NCI-H146 treated with DMSO at 0.1 percent for 48 hours (cell line): ENCODE measurements at regions not wholly inside any gene's neighbourhood (a gene's known extent, or its start where the extent isn't known, plus 50 kb on each side); places are given as distances from the start of the nearest gene placed in this dataset.
"Not testable (repeated sequence)": the region's sequence is repeated elsewhere in the genome, so short reads cannot be mapped to it uniquely, and the experiment has no call there.

Experiments
- DNase-seq: peaks from one replicate; lab custom pipeline; 2025; ENCODE audit not compliant: unreplicated experiment; lab: John Stamatoyannopoulos, UW

GRCh38 chr6:151671195-151671594 lies 136.3 kb upstream of the ESR1 start:
- no peak for DNase-seq

- DNase-seq: no peak
Measured at GRCh38 chr6:151674578-151674977, 132.9 kb upstream of the ESR1 start.

GRCh38 chr6:151675746-151676459 lies 131.6 kb upstream of the ESR1 start:
- DNase-seq: peak; percentile 50

DNA sequence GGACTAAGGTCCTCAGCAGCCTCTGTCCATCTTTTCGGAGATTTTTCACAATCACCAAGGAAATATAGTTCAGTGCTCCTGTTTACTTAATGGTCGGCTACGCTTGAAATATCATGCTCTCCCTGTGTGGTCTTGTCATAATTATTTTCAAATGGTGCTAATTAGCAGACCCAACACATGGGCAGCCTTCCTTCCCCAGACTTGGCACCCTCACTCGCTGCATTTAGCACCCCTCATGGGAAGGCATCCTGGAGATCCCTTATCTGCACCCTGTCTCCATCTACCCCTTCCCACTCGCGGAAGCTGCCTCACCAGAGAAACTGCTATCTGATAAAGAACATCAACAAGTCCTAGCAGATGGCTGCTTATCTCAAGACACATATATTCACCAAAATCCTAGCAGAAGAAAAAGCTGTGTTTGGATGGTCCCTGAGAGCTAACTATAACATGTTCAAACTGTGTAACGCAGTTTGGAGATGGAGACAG lies 131.0 kb upstream of the ESR1 start:
- no peak for DNase-seq

DNA sequence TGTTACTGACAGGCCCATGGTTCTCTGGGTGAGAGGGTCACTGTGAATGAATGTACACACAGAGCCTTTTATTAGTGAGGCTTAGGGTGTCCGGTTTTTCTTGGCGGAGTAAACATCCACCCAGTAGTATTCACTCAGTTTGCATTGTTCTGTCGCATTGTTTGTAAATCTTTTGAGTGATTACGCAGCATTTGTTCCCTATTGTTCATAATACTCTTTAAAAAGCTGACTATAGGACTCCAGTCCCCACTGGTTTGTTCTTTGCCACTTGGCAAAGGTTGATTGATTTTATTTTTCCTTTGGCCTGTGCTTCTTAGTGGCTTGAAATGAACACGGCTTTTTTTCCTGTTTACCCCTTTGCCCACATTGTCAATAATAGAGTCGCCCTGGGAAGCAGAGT lies 130.1 kb upstream of the ESR1 start:
- DNase-seq: no peak

GRCh38 chr6:151679081-151679480 lies 128.4 kb upstream of the ESR1 start:
- DNase-seq: no peak

DNA sequence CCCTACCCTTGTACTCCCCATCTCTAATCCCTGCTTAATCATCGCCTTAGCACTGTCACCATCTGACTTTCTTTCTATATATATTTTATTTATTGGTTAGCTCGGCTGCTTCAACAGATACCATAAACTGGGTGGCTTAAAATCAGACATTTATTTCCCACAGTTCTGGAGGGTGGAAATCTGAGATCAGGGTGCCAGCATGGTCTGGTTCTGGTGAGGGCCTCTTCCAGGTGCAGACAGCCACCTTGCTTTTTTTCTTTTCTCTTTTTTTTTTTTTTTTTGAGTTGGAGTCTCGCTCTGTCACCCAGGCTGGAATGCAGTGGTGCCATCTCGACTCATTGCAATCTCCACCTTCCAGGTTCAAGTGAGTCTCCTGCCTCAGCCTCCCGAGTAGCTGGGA lies 127.5 kb upstream of the ESR1 start:
- DNase-seq: no peak

- no peak for DNase-seq
Measured at GRCh38 chr6:151680846-151681432, 126.5 kb upstream of the ESR1 start.

DNA sequence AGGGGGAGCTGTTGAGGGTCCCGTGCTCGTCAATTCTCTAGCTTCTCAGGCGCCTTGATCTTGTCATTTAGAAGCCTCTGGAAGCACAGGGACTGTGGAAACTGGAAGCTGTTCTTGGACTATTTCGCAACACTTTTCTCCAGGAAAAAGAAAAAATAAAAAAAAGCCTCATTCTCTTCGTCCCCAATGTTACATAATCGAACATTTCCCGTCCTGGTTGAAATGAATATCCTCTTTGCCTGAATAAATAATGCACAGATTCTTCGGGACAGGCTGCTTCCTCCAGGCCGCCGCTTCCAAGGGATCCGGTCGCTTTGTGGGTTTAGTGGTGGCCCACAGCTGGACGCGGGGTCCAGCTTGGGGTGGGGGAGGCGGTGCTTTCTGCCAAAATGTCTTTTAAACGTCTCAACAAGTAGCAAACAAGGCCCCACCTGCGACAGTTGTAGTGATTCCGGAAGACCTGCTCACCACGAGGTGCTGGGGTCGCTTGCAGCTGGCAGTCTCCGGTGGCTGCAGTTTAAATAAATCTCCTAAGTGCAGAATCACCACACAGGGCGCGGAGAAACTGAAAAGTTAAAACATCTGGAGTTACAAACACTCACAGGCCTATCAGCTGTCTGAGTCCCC lies 125.9 kb upstream of the ESR1 start:
- no peak for DNase-seq

DNA sequence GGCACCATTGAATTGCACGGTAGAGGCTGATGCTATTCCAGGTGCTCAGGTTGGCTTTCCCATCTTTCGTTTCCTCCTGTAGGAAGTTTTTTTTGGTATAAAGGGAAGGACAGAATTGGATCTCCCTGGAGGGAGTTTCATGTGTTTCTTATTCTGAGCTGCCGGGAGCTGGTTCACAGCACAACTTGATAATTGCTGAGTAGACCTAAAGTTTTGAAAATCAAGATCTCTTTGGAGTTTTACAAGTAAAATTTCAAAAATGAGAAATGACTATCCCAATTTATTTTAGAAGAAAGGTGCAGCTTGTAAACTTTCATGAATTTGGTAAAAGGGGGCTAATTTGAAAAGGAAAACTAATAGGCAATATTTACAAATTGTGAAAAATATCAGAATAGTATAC lies 125.2 kb upstream of the ESR1 start:
- DNase-seq: no peak

DNA sequence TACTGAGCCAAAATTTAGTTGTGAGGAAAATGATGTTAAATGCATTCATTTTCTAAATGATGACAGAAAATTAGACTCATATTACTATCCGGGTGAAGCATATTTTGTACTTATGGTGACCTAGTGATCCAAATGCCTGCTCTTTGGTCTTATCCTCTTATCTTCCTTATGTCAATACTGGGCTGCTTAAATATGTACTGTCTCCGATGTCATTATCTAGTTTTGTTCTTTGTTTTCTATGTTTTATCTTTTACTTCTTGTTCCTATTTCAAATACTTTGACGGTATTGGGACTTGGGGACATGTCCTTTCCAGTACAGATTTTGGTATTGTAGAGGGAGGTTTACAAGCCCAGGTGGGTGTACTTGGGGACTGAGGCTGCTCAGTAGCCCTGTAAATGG lies 124.6 kb upstream of the ESR1 start:
- DNase-seq: no peak

- no peak for DNase-seq
Measured at GRCh38 chr6:151683381-151683780, 124.1 kb upstream of the ESR1 start.

- DNase-seq: no peak
Measured at GRCh38 chr6:151689499-151690201, 117.8 kb upstream of the ESR1 start.

DNA sequence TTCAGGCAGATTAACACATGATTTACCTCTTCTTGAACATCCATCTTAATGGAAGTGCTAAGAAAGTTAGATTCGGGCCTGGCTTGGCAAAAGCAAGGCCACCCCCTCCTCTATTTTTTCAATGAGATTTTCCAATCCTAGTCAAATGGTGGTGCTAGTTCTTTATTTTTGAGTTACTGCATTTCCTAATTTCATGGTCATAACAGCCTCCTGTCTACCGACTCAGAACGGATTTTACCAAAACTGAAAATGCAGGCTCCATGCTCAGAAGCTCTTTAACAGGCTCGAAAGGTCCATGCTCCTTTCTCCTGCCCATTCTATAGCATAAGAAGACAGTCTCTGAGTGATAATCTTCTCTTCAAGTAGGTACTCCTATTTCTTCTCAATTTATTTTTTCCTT lies 117.2 kb upstream of the ESR1 start:
- no peak for DNase-seq

DNA sequence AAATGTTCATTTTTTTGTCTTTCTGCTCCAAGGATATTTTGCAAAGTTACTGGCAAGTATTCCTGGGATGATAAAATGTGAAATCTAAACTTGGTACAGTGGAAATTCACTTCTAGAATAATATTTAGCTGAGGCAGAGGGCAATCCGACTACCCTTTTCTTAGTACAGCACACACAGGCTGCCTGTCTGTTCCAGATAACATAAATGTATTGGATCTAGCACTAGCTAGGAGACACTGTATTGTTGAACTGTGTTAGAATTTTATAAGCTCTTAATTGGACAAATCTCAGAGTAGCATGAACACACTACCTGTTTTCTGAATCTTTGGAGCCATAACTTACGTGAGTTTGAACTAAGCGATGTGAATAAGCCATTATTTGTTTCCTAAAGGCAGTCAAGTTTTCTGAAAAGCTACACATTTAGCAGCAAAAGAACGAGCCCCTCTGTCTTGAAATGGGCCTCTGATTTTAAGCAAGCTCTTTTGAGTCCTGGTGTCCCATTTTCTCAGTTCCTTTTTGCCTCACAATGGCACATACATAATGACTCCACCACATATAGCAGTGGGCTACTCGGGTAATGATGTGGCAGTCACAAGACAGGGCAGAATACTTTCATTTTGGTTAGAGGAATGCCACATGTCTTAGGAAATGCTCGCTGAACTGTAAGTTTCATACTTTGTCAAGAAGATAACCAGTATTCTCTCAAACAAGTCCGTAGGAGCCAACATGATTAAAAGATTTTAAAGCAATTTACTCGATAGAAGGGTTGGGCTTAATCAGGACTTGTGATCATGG lies 116.5 kb upstream of the ESR1 start:
- DNase-seq: no peak

GRCh38 chr6:151692216-151692615 lies 115.3 kb upstream of the ESR1 start:
- no peak for DNase-seq

DNA sequence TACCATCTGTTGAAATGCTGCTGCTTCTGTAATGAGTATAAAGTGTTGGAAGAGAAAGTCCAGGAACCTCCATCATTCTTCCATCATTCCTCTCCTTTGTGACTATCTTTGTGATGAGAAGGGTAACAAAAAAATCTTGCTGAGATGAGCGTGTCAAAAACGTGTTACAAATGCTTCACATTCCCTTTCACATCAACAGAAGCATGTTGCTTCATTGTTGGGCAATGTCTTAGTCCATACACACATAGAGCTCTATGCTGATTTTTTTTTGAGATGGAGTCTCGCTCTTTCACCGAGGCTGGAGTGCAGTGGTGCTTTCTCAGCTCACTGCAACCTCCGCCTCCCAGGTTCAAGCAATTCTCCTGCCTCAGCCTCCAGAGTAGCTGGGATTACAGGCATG lies 114.1 kb upstream of the ESR1 start:
- no peak for DNase-seq

DNA sequence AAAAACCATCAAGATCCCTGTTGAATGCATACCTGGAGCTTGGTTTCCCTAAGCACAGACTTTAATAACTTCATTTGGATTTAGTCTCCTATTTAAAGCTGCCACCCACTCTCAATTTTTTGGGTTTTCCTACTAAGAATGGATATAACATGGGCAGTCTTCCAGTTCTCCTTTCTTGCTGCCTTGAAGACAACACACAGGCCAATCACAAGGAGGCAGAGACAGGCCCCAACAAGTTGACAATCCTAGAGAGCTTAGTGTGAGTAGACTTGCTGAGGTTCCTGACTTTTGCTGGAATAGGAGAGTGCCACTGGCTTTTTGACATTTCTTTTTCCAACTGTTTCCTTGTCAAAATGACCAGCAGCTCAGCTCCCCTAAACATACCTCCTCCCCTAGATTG lies 112.3 kb upstream of the ESR1 start:
- DNase-seq: no peak

GRCh38 chr6:151696302-151696701 lies 111.2 kb upstream of the ESR1 start:
- DNase-seq: not testable (repeated sequence)

DNA sequence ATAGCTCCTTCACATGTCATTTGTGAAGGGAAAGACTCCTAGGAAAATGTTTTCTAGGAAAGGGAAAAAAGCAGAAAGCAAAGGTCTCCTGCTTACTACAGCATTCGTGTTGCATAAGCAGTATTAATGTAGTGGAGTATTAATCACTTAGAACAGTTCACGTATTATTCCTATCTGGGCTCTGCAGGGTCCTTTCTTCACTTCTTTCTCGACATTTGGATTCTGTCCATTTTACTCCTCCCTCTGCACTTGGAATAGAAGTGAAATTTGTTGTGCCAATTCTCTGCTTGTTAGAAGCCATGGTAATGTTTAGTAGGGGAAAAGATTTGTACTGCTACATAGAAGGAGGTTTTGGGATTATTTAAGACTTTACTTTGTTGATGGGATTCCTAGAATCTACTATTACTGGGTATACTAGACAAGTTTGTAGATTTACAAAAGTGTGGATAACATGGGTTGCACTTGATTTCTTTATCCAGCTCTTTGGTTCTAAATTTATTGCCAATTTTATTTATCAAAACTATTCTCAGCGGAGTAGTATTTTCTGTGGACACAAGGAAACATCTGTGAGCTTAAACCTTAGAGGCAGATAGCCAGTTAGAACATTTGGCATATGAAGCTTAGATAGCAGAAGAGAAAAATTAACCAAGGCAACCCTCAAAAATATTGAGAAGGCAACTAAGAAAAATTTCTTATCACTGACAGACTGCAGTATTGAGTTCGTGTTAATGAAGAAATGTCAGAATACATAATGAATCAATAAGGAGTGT lies 108.4 kb upstream of the ESR1 start:
- DNase-seq: no peak
